ENCODE measurements at regions not wholly inside any gene's neighbourhood (a gene's known extent, or its start where the extent isn't known, plus 50 kb on each side); places are given as distances from the start of the nearest gene placed in this dataset.

DNA sequence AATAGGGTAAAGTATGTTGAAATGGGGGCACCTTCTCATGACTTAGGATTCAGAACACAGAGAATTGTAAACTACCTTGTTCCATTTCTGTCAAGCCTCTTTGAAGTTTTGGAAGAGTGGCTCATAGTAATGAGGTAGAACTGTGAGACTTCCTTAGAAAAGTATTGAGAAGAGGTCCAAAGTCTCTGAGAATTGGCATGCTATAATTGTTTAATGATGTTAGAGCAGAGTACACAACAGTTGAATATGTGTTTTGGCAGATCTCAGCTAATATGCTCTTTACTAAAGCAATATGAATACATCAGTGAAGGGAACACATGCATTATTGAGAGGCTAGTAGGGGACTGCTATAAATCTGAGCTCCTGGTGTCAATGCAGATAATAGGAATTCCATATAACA is 579.4 kb upstream of the RIOK2 start:
- no peak overlapping the region for H3K27ac ChIP-seq
- DNase-seq (ENCODE audit: extremely low spot score in 2 of 2), result no peak
- no peaks in the 10 kb centered on the region for H3K36me3 ChIP-seq
- H3K4me1 ChIP-seq, result no peaks in the 10 kb centered on the region
- no peak overlapping the region for H3K4me3 ChIP-seq
- no peaks in the 10 kb centered on the region for H3K27me3 ChIP-seq
- TF ChIP-seq, protein P1, sequence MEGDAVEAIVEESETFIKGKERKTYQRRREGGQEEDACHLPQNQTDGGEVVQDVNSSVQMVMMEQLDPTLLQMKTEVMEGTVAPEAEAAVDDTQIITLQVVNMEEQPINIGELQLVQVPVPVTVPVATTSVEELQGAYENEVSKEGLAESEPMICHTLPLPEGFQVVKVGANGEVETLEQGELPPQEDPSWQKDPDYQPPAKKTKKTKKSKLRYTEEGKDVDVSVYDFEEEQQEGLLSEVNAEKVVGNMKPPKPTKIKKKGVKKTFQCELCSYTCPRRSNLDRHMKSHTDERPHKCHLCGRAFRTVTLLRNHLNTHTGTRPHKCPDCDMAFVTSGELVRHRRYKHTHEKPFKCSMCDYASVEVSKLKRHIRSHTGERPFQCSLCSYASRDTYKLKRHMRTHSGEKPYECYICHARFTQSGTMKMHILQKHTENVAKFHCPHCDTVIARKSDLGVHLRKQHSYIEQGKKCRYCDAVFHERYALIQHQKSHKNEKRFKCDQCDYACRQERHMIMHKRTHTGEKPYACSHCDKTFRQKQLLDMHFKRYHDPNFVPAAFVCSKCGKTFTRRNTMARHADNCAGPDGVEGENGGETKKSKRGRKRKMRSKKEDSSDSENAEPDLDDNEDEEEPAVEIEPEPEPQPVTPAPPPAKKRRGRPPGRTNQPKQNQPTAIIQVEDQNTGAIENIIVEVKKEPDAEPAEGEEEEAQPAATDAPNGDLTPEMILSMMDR (IDR thresholded peaks at IDR 0.05), result no peak
- no peak for TF ChIP-seq POLR2AphosphoS5 (IDR thresholded peaks at IDR 0.05; ENCODE audit: insufficient read depth in 1 of 2, low read depth in 1 of 2)
- TF ChIP-seq POLR2A (IDR thresholded peaks at IDR 0.05), result no peak
- intact Hi-C loops (cut with DNase I), result no loop called here
- H3K9me3 ChIP-seq, result no peaks in the 10 kb centered on the region

DNA sequence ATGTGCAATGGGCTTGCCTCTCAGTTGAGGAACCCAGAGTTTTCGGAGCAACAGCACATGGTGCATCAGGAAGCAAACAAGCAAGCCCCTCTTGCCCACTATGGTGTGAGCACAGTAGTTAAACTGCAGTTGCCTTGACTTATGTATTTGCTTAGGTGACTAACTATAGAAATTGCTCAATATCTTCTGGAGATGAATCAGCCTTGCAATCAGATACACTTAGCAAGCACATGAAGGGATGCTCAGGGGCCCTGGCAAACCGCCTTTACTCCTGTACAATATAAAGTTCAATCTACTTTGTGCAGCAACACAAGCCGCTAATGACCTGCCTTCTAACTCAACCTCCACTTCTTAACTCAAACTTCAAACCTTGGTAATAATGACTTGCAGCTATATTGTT is 581.7 kb upstream of the RIOK2 start:
- no peak for DNase-seq (ENCODE audit: extremely low spot score in 2 of 2)
- H3K4me3 ChIP-seq, result no peak overlapping the region
- no peaks in the 10 kb centered on the region for H3K36me3 ChIP-seq
- no peaks in the 10 kb centered on the region for H3K9me3 ChIP-seq
- no peak overlapping the region for H3K27ac ChIP-seq
- no peaks in the 10 kb centered on the region for H3K4me1 ChIP-seq
- no peak for TF ChIP-seq POLR2AphosphoS5 (IDR thresholded peaks at IDR 0.05; ENCODE audit: insufficient read depth in 1 of 2, low read depth in 1 of 2)
- TF ChIP-seq, protein P1 (IDR thresholded peaks at IDR 0.05), result no peak
- no peak for TF ChIP-seq POLR2A (IDR thresholded peaks at IDR 0.05)
- intact Hi-C loops (cut with DNase I), result no loop called here
- H3K27me3 ChIP-seq, result no peaks in the 10 kb centered on the region

DNA sequence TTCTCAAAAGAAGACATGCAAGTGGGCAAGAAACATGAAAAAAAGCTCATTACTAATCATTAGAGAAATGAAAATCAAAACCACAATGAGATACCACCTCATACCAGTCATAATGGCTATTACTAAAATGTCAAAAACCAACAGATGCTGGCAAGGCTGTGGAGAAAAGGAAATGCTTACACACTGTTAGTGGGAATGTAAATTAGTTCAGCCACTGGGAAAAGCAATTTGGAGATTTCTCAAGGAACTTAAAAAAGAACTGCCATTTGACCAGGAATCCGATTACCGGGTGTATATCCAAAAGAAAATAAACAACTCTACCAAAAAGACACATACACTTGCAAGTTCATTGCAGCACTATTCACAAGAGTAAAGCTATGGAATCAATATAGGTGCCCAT is 595.4 kb upstream of the RIOK2 start:
- no peak overlapping the region for H3K27ac ChIP-seq
- DNase-seq (ENCODE audit: extremely low spot score in 2 of 2), result no peak
- intact Hi-C loops (cut with DNase I), result no loop called here
- H3K36me3 ChIP-seq, result no peaks in the 10 kb centered on the region
- TF ChIP-seq POLR2A (IDR thresholded peaks at IDR 0.05) (no peak), POLR2AphosphoS5 (IDR thresholded peaks at IDR 0.05; ENCODE audit: insufficient read depth in 1 of 2, low read depth in 1 of 2) (no peak)
- TF ChIP-seq, protein P1 (IDR thresholded peaks at IDR 0.05), result no peak
- no peaks in the 10 kb centered on the region for H3K9me3 ChIP-seq
- no peaks in the 10 kb centered on the region for H3K27me3 ChIP-seq
- no peak overlapping the region for H3K4me3 ChIP-seq
- H3K4me1 ChIP-seq, result no peaks in the 10 kb centered on the region

GRCh38 chr5:97788369-97788768 is 605.3 kb upstream of the RIOK2 start:
- no peak for DNase-seq (ENCODE audit: extremely low spot score in 2 of 2)
- Histone ChIP-seq H3K4me3 (no peak overlapping the region), H3K4me1 (no peaks in the 10 kb centered on the region), H3K9me3 (no peaks in the 10 kb centered on the region), H3K36me3 (no peaks in the 10 kb centered on the region), H3K27ac (no peak overlapping the region), H3K27me3 (no peaks in the 10 kb centered on the region)
- TF ChIP-seq, protein P1 (IDR thresholded peaks at IDR 0.05), result no peak
- TF ChIP-seq POLR2AphosphoS5 (IDR thresholded peaks at IDR 0.05; ENCODE audit: insufficient read depth in 1 of 2, low read depth in 1 of 2) (no peak), POLR2A (IDR thresholded peaks at IDR 0.05) (no peak)
- intact Hi-C loops (cut with DNase I), result loop anchor here (5.0 kb wide), 1 partner anchor 1491 kb away; no protein-coding TSS in a partner anchor

DNA sequence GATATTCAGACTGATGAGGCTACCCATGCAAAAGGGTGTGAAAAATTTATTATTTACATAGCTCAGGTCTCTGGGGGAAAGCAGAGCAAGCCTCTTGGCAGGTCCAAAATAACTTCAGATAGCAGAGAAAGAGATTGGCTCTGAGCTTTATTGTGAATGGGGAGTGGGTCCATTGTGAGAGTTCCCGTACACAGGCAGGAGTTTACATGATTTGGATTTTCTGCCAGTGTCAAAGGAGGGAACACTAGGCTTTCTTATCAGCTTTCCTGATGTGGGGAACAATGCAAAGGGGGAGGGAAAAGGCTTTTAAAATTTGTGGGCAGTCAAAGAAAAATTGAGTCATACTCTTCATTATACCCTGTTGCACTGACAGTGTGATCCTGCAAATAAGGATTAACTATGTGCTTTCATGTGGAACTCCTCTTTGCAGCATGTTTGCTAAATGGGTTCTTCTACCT is 615.0 kb upstream of the RIOK2 start:
- TF ChIP-seq POLR2AphosphoS5 (IDR thresholded peaks at IDR 0.05; ENCODE audit: insufficient read depth in 1 of 2, low read depth in 1 of 2), result no peak
- TF ChIP-seq POLR2A (IDR thresholded peaks at IDR 0.05), result no peak
- TF ChIP-seq, protein P1 (IDR thresholded peaks at IDR 0.05), result no peak
- Histone ChIP-seq H3K9me3 (no peaks in the 10 kb centered on the region), H3K27me3 (no peaks in the 10 kb centered on the region), H3K4me1 (no peaks in the 10 kb centered on the region), H3K27ac (no peak overlapping the region), H3K36me3 (no peaks in the 10 kb centered on the region), H3K4me3 (no peak overlapping the region)
- DNase-seq (ENCODE audit: extremely low spot score in 2 of 2), result no peak
- intact Hi-C loops (cut with DNase I), result no loop called here
